SK-N-SH (cell line): ENCODE measurements at regions not wholly inside any gene's neighbourhood (a gene's known extent, or its start where the extent isn't known, plus 50 kb on each side); places are given as distances from the start of the nearest gene placed in this dataset.

Experiments
- CTCF ChIA-PET: fragments of 300-600, 350-600 bp; formaldehyde crosslinking; extraction: SDS; loops from one replicate; lab custom pipeline; 2021; lab: Yijun Ruan, JAX
- POLR2A ChIA-PET: fragments of 350-600 bp; sonication (Branson Sonifier 250); formaldehyde crosslinking; extraction: SDS; loops from one replicate; lab custom pipeline; 2020; ENCODE audit warnings: antibody characterized with exemption, inconsistent platforms; lab: Yijun Ruan, JAX
- DNase-seq: peaks from one replicate; pipeline ENCODE4 v3.0.0; 2012
- H2AFZ ChIP-seq: fragments of 200-600 bp; sonication (generic); 2 replicates; pipeline ENCODE4 v1.8.1; 2016; ENCODE audit warnings: antibody characterized with exemption, mild to moderate bottlenecking, low read depth
- H3F3A ChIP-seq: fragments of 200-600 bp; sonication (generic); replicated peaks from 2 replicates; pipeline ENCODE3; 2016; ENCODE audit warnings: antibody characterized with exemption, mild to moderate bottlenecking; ENCODE audit not compliant: insufficient read depth
- H3K27ac ChIP-seq, 2 experiments: fragments of 200-500 bp in 1 of 2; fragments of 200-600 bp in 1 of 2; sonication (Bioruptor generic) in 1 of 2; sonication (generic), shearing (Covaris generic) in 1 of 2; 2 replicates each; pipeline versions ENCODE4 v1.5.1 to v1.6.1; 2014 to 2016; ENCODE audit warnings: low read depth in 2 of 2, inconsistent platforms in 1 of 2, low read length in 1 of 2, mild to moderate bottlenecking in 1 of 2, mixed read lengths in 1 of 2
- H3K27me3 ChIP-seq: fragments of 200-600 bp; sonication (generic), shearing (Covaris generic); 2 replicates; pipeline ENCODE4 v1.6.1; 2016; ENCODE audit warnings: mixed run types; ENCODE audit not compliant: insufficient read depth
- H3K36me3 ChIP-seq, 2 experiments: fragments of 200-500 bp in 1 of 2; fragments of 200-600 bp in 1 of 2; sonication (Bioruptor generic) in 1 of 2; sonication (generic) in 1 of 2; replicated peaks in 1 of 2; 2 replicates each; pipeline versions ENCODE3 to v1.5.1; 2014 to 2016; ENCODE audit warnings: low read length in 1 of 2, mild to moderate bottlenecking in 1 of 2; ENCODE audit not compliant: insufficient read depth in 2 of 2, control insufficient read depth in 1 of 2
- H3K4me1 ChIP-seq, 2 experiments: fragments of 200-500 bp in 1 of 2; fragments of 200-600 bp in 1 of 2; sonication (Bioruptor generic) in 1 of 2; sonication (generic), shearing (Covaris generic) in 1 of 2; 2 replicates each; pipeline versions ENCODE4 v1.5.1 to v1.6.1; 2014 to 2016; ENCODE audit warnings: low read depth in 1 of 2, low read length in 1 of 2, mixed run types in 1 of 2; ENCODE audit not compliant: insufficient read depth in 2 of 2, control insufficient read depth in 1 of 2
- H3K4me2 ChIP-seq: fragments of 200-600 bp; sonication (generic), shearing (Covaris generic); 2 replicates; pipeline ENCODE4 v1.6.1; 2017; ENCODE audit warnings: mixed run types
- H3K4me3 ChIP-seq, 2 experiments: fragments of 200-500 bp in 1 of 2; fragments of 200-600 bp in 1 of 2; sonication (Bioruptor generic) in 1 of 2; sonication (generic), shearing (Covaris generic) in 1 of 2; 2 replicates each; pipeline versions ENCODE4 v1.5.1 to v1.8.1; 2014 to 2016; ENCODE audit warnings: low read depth in 2 of 2, inconsistent platforms in 1 of 2, low read length in 1 of 2, mild to moderate bottlenecking in 1 of 2, mixed read lengths in 1 of 2, moderate library complexity in 1 of 2
- H3K79me2 ChIP-seq: fragments of 200-600 bp; sonication (generic); 2 replicates; pipeline ENCODE4 v1.8.1; 2017; ENCODE audit warnings: mild to moderate bottlenecking; ENCODE audit not compliant: insufficient read depth
- H3K9ac ChIP-seq: fragments of 200-600 bp; sonication (generic); 2 replicates; pipeline ENCODE4 v1.6.1; 2017; ENCODE audit warnings: mixed run types
- H3K9me2 ChIP-seq: fragments of 200-600 bp; sonication (generic); 2 replicates; pipeline ENCODE4 v1.6.1; 2017; ENCODE audit warnings: mixed run types
- H3K9me3 ChIP-seq: fragments of 200-600 bp; sonication (generic); 2 replicates; pipeline ENCODE4 v1.6.1; 2017; ENCODE audit warnings: mixed run types, mild to moderate bottlenecking, moderate library complexity
- H4K20me1 ChIP-seq: fragments of 200-600 bp; sonication (generic); 2 replicates; pipeline ENCODE4 v1.6.1; 2017; ENCODE audit warnings: mild to moderate bottlenecking, mixed run types; ENCODE audit not compliant: insufficient read depth
- CTCF ChIP-seq: fragments of 200-600 bp; sonication (generic); IDR thresholded peaks from 2 replicates; pipeline ENCODE4 v1.6.1; 2017; ENCODE audit warnings: antibody characterized with exemption, mild to moderate bottlenecking, moderate library complexity
- ELF1 ChIP-seq: IDR thresholded peaks from 2 replicates; pipeline ENCODE4 v1.4.0; 2012
- EP300 ChIP-seq, 2 experiments: IDR thresholded peaks; 2 replicates each; pipeline versions ENCODE4 v1.4.0 to v1.6.1; 2012; ENCODE audit warnings: borderline replicate concordance in 1 of 2, low read depth in 1 of 2, low read length in 1 of 2
- GABPA ChIP-seq: IDR thresholded peaks from 2 replicates; pipeline ENCODE4 v1.4.0; 2012; ENCODE audit warnings: low read depth, mild to moderate bottlenecking
- JUND ChIP-seq: IDR thresholded peaks from 2 replicates; pipeline ENCODE4 v1.4.0; 2012
- MAX ChIP-seq: IDR thresholded peaks from 2 replicates; pipeline ENCODE4 v1.4.0; 2012; ENCODE audit warnings: low read depth
- MEF2A ChIP-seq: IDR thresholded peaks from 2 replicates; pipeline ENCODE4 v1.4.0; 2012; ENCODE audit warnings: low read depth, borderline replicate concordance
- MXI1 ChIP-seq: IDR thresholded peaks from 2 replicates; pipeline ENCODE4 v1.6.1; 2012; ENCODE audit warnings: mild to moderate bottlenecking, low read depth, low read length, improper control_type of control experiment
- NRF1 ChIP-seq: IDR thresholded peaks from 2 replicates; pipeline ENCODE4 v1.6.1; 2012; ENCODE audit warnings: low read depth, mild to moderate bottlenecking, low read length
- RFX5 ChIP-seq: IDR thresholded peaks from 2 replicates; pipeline ENCODE4 v1.6.1; 2012; ENCODE audit warnings: mild to moderate bottlenecking, improper control_type of control experiment, low read length
- SMC3 ChIP-seq: IDR thresholded peaks from 2 replicates; pipeline ENCODE4 v1.6.1; 2012; ENCODE audit warnings: low read depth, low read length, improper control_type of control experiment
- USF1 ChIP-seq: IDR thresholded peaks from 2 replicates; pipeline ENCODE4 v1.4.0; 2012; ENCODE audit warnings: low read depth, borderline replicate concordance
- WGBS: methylation state at CpG from one replicate; pipeline ENCODE4 v1.1.6; 2017; ENCODE audit warnings: low lambda C conversion rate; 5-methylcytosine and 5-hydroxymethylcytosine counted together
- TF ChIP-seq, protein P1 (sequence below): IDR thresholded peaks from 2 replicates; pipeline ENCODE4 v1.4.0; 2012; ENCODE audit warnings: low read depth, borderline replicate concordance

- no peak for TF ChIP-seq USF1
- TF ChIP-seq CTCF, result no peak
- no peak for TF ChIP-seq GABPA
- TF ChIP-seq MXI1, result no peak
- TF ChIP-seq, all 33 proteins: peak for 0
Measured at GRCh38 chr17:71032746-71033273, 863.5 kb downstream of the KCNJ2 start (continued).

DNA sequence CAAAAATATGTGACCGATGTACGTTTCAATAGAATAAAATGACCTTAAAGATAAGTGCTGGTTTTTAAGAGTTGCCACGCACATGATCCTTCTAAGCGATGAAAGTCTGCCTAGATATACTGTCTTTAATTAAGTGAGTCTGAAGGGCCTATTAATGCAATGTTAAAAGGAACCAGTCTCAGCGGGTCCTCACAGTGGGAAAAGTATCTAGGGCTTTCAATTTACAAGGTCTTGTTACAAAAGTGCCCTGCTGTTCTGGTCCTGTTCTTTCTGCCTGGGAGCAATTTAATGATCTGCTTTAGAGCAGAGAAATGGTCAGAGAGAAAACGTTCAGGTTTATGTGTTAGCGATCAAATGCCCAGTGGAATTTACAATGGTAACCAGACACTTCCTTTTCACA lies 864.0 kb downstream of the KCNJ2 start:
- ChIA-PET POLR2A (no interaction called here), CTCF (no interaction called here)
- Histone ChIP-seq H3F3A (no peaks in the 10 kb centered on the region), H3K4me2 (no peak overlapping the region), H3K9ac (no peak overlapping the region), H3K9me3 (no peaks in the 10 kb centered on the region), H3K4me1 (no peaks in the 10 kb centered on the region; a peak in 1 of 4 replicates), H2AFZ (no peak overlapping the region), H3K9me2 (no peaks in the 10 kb centered on the region), H3K79me2 (no peaks in the 10 kb centered on the region)
- TF ChIP-seq EP300 (IDR thresholded peaks at IDR 0.05; ENCODE audit: borderline replicate concordance in 1 of 2, low read depth in 1 of 2, low read length in 1 of 2) (no peak), SMC3 (no peak)
- TF ChIP-seq, all 33 proteins: peak for 0
- Histone ChIP-seq H3K27me3 (no peaks in the 10 kb centered on the region), H4K20me1 (no peaks in the 10 kb centered on the region), H3K36me3 (no peaks in the 10 kb centered on the region), H3K27ac (no peak overlapping the region), H3K4me3 (no peak overlapping the region)
- no peak for DNase-seq
- WGBS, result 75% methylated on average over 7 of the region's 7 CpGs

- Histone ChIP-seq H3K27ac (no peak overlapping the region), H3F3A (no peaks in the 10 kb centered on the region), H3K36me3 (no peaks in the 10 kb centered on the region), H3K4me1 (no peaks in the 10 kb centered on the region; a peak in 2 of 4 replicates), H3K27me3 (no peaks in the 10 kb centered on the region), H3K9me3 (no peaks in the 10 kb centered on the region), H3K4me2 (no peak overlapping the region), H3K4me3 (no peak overlapping the region), H2AFZ (no peak overlapping the region), H3K79me2 (no peaks in the 10 kb centered on the region), H3K9me2 (no peaks in the 10 kb centered on the region), H3K9ac (no peak overlapping the region), H4K20me1 (no peaks in the 10 kb centered on the region)
- ChIA-PET POLR2A (no interaction called here), CTCF (no interaction called here)
- WGBS, result 71% methylated on average over 3 of the region's 3 CpGs
- TF ChIP-seq USF1, result no peak
- TF ChIP-seq MAX, result no peak
- no peak for TF ChIP-seq ELF1
- TF ChIP-seq, protein P1, sequence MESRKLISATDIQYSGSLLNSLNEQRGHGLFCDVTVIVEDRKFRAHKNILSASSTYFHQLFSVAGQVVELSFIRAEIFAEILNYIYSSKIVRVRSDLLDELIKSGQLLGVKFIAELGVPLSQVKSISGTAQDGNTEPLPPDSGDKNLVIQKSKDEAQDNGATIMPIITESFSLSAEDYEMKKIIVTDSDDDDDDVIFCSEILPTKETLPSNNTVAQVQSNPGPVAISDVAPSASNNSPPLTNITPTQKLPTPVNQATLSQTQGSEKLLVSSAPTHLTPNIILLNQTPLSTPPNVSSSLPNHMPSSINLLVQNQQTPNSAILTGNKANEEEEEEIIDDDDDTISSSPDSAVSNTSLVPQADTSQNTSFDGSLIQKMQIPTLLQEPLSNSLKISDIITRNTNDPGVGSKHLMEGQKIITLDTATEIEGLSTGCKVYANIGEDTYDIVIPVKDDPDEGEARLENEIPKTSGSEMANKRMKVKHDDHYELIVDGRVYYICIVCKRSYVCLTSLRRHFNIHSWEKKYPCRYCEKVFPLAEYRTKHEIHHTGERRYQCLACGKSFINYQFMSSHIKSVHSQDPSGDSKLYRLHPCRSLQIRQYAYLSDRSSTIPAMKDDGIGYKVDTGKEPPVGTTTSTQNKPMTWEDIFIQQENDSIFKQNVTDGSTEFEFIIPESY, result no peak
- no peak for TF ChIP-seq RFX5
- no peak for TF ChIP-seq MEF2A
- no peak for TF ChIP-seq GABPA
- TF ChIP-seq JUND, result no peak
- no peak for TF ChIP-seq EP300 (IDR thresholded peaks at IDR 0.05; ENCODE audit: borderline replicate concordance in 1 of 2, low read depth in 1 of 2, low read length in 1 of 2)
- TF ChIP-seq NRF1, result no peak
- no peak for DNase-seq
Measured at GRCh38 chr17:71035226-71035625, 865.9 kb downstream of the KCNJ2 start.
